AG04450 (cell line): ENCODE measurements at regions not wholly inside any gene's neighbourhood (a gene's known extent, or its start where the extent isn't known, plus 50 kb on each side); places are given as distances from the start of the nearest gene placed in this dataset.

Experiments used
- CTCF ChIA-PET: fragments of 300-600, 350-600 bp; formaldehyde crosslinking; extraction: SDS; loops from one replicate; lab custom pipeline; 2022; ENCODE audit warnings: antibody characterized with exemption, inconsistent platforms; lab: Charles Lee
- POLR2A ChIA-PET: fragments of 350-600 bp; formaldehyde crosslinking; extraction: SDS; loops from one replicate; lab custom pipeline; 2021; ENCODE audit warnings: antibody characterized with exemption, inconsistent platforms; lab: Yijun Ruan, JAX
- DNase-seq: peaks from one replicate; pipeline ENCODE4 v3.0.0-alpha.2; 2011; ENCODE audit warnings: low read depth, low spot score
- H3K27ac ChIP-seq: one replicate; pipeline ENCODE4 v1.5.1; 2012; ENCODE audit warnings: low read depth, low read length, control low read depth
- H3K27me3 ChIP-seq: one replicate; pipeline ENCODE4 v1.6.0; 2012; ENCODE audit warnings: low read length; ENCODE audit not compliant: control insufficient read depth, insufficient read depth
- H3K4me3 ChIP-seq: 2 replicates; pipeline ENCODE4 v1.5.1; 2011; ENCODE audit warnings: mild to moderate bottlenecking, low read depth, low read length, control low read depth
- H3K9me3 ChIP-seq: 2 replicates; pipeline ENCODE4 v1.5.1; 2012; ENCODE audit warnings: low read length; ENCODE audit not compliant: control insufficient read depth, insufficient read depth
- CTCF ChIP-seq: IDR thresholded peaks from 2 replicates; pipeline ENCODE4 v1.5.1; 2011; ENCODE audit warnings: low read depth, low read length, control low read depth, inconsistent platforms

- Histone ChIP-seq H3K9me3 (no peaks in the 10 kb centered on the region), H3K27ac (no peak overlapping the region), H3K27me3 (no peaks in the 10 kb centered on the region), H3K4me3 (no peak overlapping the region)
- CTCF ChIA-PET, result interaction anchor here (0.6 to 1.8 kb wide), 9 partner anchors 14 to 817 kb away, joined by 3 to 11 read pairs (median 4); no protein-coding TSS in a partner anchor
- POLR2A ChIA-PET, result no interaction called here
- no peak for TF ChIP-seq CTCF
- DNase-seq, result no peak
Observed at GRCh38 chr10:60465801-60466200, 76.1 kb upstream of the ANK3 start.

GRCh38 chr10:60464659-60465058 lies 75.0 kb upstream of the ANK3 start:
- no peaks in the 10 kb centered on the region for H3K9me3 ChIP-seq
- no peak overlapping the region for H3K27ac ChIP-seq
- H3K4me3 ChIP-seq, result no peak overlapping the region
- POLR2A ChIA-PET, result no interaction called here
- no peak for DNase-seq
- H3K27me3 ChIP-seq, result no peaks in the 10 kb centered on the region
- CTCF ChIA-PET, result interaction anchor here (0.6 to 2.2 kb wide), 5 partner anchors 18 to 349 kb away, joined by 3 to 9 read pairs (median 4); no protein-coding TSS in a partner anchor
- TF ChIP-seq CTCF, result no peak

- POLR2A ChIA-PET, result no interaction called here
- no peak for DNase-seq
- Histone ChIP-seq H3K4me3 (no peak overlapping the region), H3K27me3 (no peaks in the 10 kb centered on the region), H3K9me3 (no peaks in the 10 kb centered on the region), H3K27ac (no peak overlapping the region)
- no peak for TF ChIP-seq CTCF
- CTCF ChIA-PET, result interaction anchor here (0.6 to 2.2 kb wide), 6 partner anchors 18 to 348 kb away, joined by 3 to 9 read pairs (median 4); no protein-coding TSS in a partner anchor
Observed at GRCh38 chr10:60463746-60464145, 74.1 kb upstream of the ANK3 start.

GRCh38 chr10:60461688-60462087 lies 72.0 kb upstream of the ANK3 start:
- Histone ChIP-seq H3K27ac (no peak overlapping the region), H3K27me3 (no peaks in the 10 kb centered on the region), H3K4me3 (no peak overlapping the region), H3K9me3 (no peaks in the 10 kb centered on the region)
- no peak for TF ChIP-seq CTCF
- no peak for DNase-seq
- CTCF ChIA-PET, result interaction anchor here (0.6 to 2.1 kb wide), 2 partner anchors 16 to 258 kb away, joined by 3 to 9 read pairs; no protein-coding TSS in a partner anchor
- POLR2A ChIA-PET, result no interaction called here

- ChIA-PET CTCF (interaction anchor here (1.2 kb wide), 1 partner anchor 309 kb away, joined by 3 read pairs; no protein-coding TSS in a partner anchor), POLR2A (no interaction called here)
- Histone ChIP-seq H3K9me3 (no peaks in the 10 kb centered on the region), H3K27me3 (no peaks in the 10 kb centered on the region), H3K27ac (no peak overlapping the region), H3K4me3 (no peak overlapping the region)
- DNase-seq, result no peak
- TF ChIP-seq CTCF, result no peak
Observed at GRCh38 chr10:60459701-60460457, 70.2 kb upstream of the ANK3 start.
